ENCODE measurements at regions not wholly inside any gene's neighbourhood (a gene's known extent, or its start where the extent isn't known, plus 50 kb on each side); places are given as distances from the start of the nearest gene placed in this dataset.

GRCh38 chr2:150027164-150027563, 439.6 kb upstream of the MMADHC start:
- Histone ChIP-seq H2AFZ (ENCODE audit: low read length) (no peak overlapping the region), H3K9ac (ENCODE audit: low read length) (no peak overlapping the region), H3K9me3 (ENCODE audit: low read length) (no peaks in the 10 kb centered on the region), H3K4me2 (ENCODE audit: low read length) (no peak overlapping the region), H3F3A (ENCODE audit: insufficient read depth, low read length) (no peaks in the 10 kb centered on the region), H3K27ac (ENCODE audit: low read depth, low read length, poor library complexity, severe bottlenecking) (no peak overlapping the region), H3K79me2 (ENCODE audit: insufficient read depth, low read length) (no peaks in the 10 kb centered on the region), H3K36me3 (ENCODE audit: insufficient read depth, low read length) (no peaks in the 10 kb centered on the region), H3K9me2 (ENCODE audit: low read depth, low read length) (no peaks in the 10 kb centered on the region), H4K20me1 (ENCODE audit: insufficient read depth, low read length) (no peaks in the 10 kb centered on the region), H3K4me1 (ENCODE audit: insufficient read depth, low read length, severe bottlenecking) (no peaks in the 10 kb centered on the region), H3K4me3 (ENCODE audit: low read depth, low read length, poor library complexity, severe bottlenecking) (no peak overlapping the region), H3K27me3 (ENCODE audit: insufficient read depth, low read length) (no peaks in the 10 kb centered on the region)
- no peak for TF ChIP-seq EZH2 (IDR thresholded peaks at IDR 0.05; ENCODE audit: borderline replicate concordance, low read length)
- no peak for TF ChIP-seq CTCF (IDR thresholded peaks at IDR 0.05; ENCODE audit: low read length)

DNA sequence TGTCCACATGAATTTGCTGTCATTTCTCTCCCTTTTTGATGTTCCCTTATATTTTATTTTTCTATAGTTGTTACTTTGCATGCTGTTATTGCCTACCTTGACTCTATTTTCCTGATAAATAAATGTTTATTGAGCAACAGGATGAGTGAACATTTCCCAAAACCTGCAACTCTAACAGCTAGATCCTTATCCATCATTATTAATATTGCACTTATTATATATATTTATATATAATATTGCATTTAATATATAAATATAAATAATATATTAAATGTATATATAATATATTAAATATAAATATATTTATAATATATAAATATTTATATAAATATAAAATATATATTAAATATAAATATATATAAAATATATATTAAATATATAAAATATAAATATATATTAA, 436.1 kb upstream of the MMADHC start:
- no peak overlapping the region for H3K9ac ChIP-seq (ENCODE audit: low read length)
- H3K4me2 ChIP-seq (ENCODE audit: low read length): no peak overlapping the region
- H3K4me3 ChIP-seq (ENCODE audit: low read depth, low read length, poor library complexity, severe bottlenecking): no peak overlapping the region
- H3K27ac ChIP-seq (ENCODE audit: low read depth, low read length, poor library complexity, severe bottlenecking): no peak overlapping the region
- TF ChIP-seq EZH2 (IDR thresholded peaks at IDR 0.05; ENCODE audit: borderline replicate concordance, low read length) (no peak), CTCF (IDR thresholded peaks at IDR 0.05; ENCODE audit: low read length) (no peak)
- H3K36me3 ChIP-seq (ENCODE audit: insufficient read depth, low read length): no peaks in the 10 kb centered on the region
- no peaks in the 10 kb centered on the region for H3K9me3 ChIP-seq (ENCODE audit: low read length)
- no peaks in the 10 kb centered on the region for H4K20me1 ChIP-seq (ENCODE audit: insufficient read depth, low read length)
- no peaks in the 10 kb centered on the region for H3F3A ChIP-seq (ENCODE audit: insufficient read depth, low read length)
- no peaks in the 10 kb centered on the region for H3K27me3 ChIP-seq (ENCODE audit: insufficient read depth, low read length)
- no peaks in the 10 kb centered on the region for H3K4me1 ChIP-seq (ENCODE audit: insufficient read depth, low read length, severe bottlenecking)
- no peak overlapping the region for H2AFZ ChIP-seq (ENCODE audit: low read length)
- H3K79me2 ChIP-seq (ENCODE audit: insufficient read depth, low read length): no peaks in the 10 kb centered on the region
- H3K9me2 ChIP-seq (ENCODE audit: low read depth, low read length): no peaks in the 10 kb centered on the region

DNA sequence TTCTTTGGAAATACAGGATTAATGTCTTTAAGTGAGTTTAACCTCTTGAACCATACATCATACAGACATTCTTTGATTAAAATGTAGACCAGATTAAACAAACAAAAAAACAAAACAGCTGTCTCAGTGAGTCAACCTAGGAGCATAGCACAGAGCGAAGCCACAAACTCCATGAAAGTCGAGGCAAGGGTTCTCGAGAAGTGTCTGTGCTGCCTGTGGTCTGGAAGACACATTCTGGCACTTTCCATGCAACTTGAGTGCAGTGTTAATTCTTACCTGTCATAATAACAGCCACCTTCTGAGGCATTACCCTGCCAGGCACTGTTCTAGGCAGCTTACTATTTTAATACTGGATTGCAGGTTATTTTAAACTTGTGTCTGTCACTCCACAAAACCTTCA, 435.5 kb upstream of the MMADHC start:
- Histone ChIP-seq H3K27me3 (ENCODE audit: insufficient read depth, low read length) (no peaks in the 10 kb centered on the region), H3K9me2 (ENCODE audit: low read depth, low read length) (no peaks in the 10 kb centered on the region), H3K4me2 (ENCODE audit: low read length) (no peak overlapping the region), H2AFZ (ENCODE audit: low read length) (no peak overlapping the region), H4K20me1 (ENCODE audit: insufficient read depth, low read length) (no peaks in the 10 kb centered on the region), H3K9ac (ENCODE audit: low read length) (no peak overlapping the region), H3K4me1 (ENCODE audit: insufficient read depth, low read length, severe bottlenecking) (no peaks in the 10 kb centered on the region), H3K36me3 (ENCODE audit: insufficient read depth, low read length) (no peaks in the 10 kb centered on the region), H3F3A (ENCODE audit: insufficient read depth, low read length) (no peaks in the 10 kb centered on the region), H3K4me3 (ENCODE audit: low read depth, low read length, poor library complexity, severe bottlenecking) (no peak overlapping the region), H3K9me3 (ENCODE audit: low read length) (no peaks in the 10 kb centered on the region), H3K79me2 (ENCODE audit: insufficient read depth, low read length) (no peaks in the 10 kb centered on the region), H3K27ac (ENCODE audit: low read depth, low read length, poor library complexity, severe bottlenecking) (no peak overlapping the region)
- TF ChIP-seq EZH2 (IDR thresholded peaks at IDR 0.05; ENCODE audit: borderline replicate concordance, low read length) (no peak), CTCF (IDR thresholded peaks at IDR 0.05; ENCODE audit: low read length) (no peak)
